Fibroblast of lung (primary cell): ENCODE measurements at regions not wholly inside any gene's neighbourhood (a gene's known extent, or its start where the extent isn't known, plus 50 kb on each side); places are given as distances from the start of the nearest gene placed in this dataset.

Source experiments
- CTCF ChIP-seq, 2 donors: IDR thresholded peaks in 1 of 2; conservative IDR thresholded peaks in 1 of 2; 1 replicate in 1 of 2; 2 replicates in 1 of 2; pipeline ENCODE4 v1.5.1; 2011 to 2012; ENCODE audit warnings: low read length in 2 of 2, control low read depth in 1 of 2, inconsistent platforms in 1 of 2, low read depth in 1 of 2, mild to moderate bottlenecking in 1 of 2
- EZH2 ChIP-seq: IDR thresholded peaks from 2 replicates; pipeline ENCODE4 v1.5.1; 2012; ENCODE audit warnings: low read length, control low read depth, mild to moderate bottlenecking; ENCODE audit errors: missing control alignments

GRCh38 chr12:4012073-4012472, 138.9 kb upstream of the PARP11 start:
- TF ChIP-seq CTCF (conservative IDR thresholded peaks at IDR 0.05 in 1 of 2, IDR thresholded peaks at IDR 0.05 in 1 of 2; ENCODE audit: low read depth in 1 of 2, low read length in 2 of 2) = no peak
- no peak for TF ChIP-seq EZH2
